Sciatic nerve (tissue), 2 donors: ENCODE measurements at regions not wholly inside any gene's neighbourhood (a gene's known extent, or its start where the extent isn't known, plus 50 kb on each side); places are given as distances from the start of the nearest gene placed in this dataset.
"Not testable (repeated sequence)": the region's sequence is repeated elsewhere in the genome, so short reads cannot be mapped to it uniquely, and the experiment has no call there.

ENCODE experiments used
- ATAC-seq: fragments of 200-7000 bp; cut with Tn5 transposase; one replicate; pipeline ENCODE4 v1.9.1; 2020; ENCODE audit warnings: mild to moderate bottlenecking, moderate library complexity
- DNase-seq: peaks from one replicate; pipeline ENCODE4 v3.0.0-alpha.2; 2020; ENCODE audit warnings: low spot score
- intact Hi-C: fragments of 100-400 bp; cut with DNase I; formaldehyde crosslinking; loops from one replicate; pipeline ENCODE4 v1.14.2; 2022
- donor health status: DM: no; HTN: no; CAD: no.
- donor health status: DM: no; HTN: no; CAD: no.

- intact Hi-C loops: loop anchor here (10.0 kb wide), 3 partner anchors 109 to 549 kb away; no protein-coding TSS in a partner anchor
- no peak for ATAC-seq
- no peak for DNase-seq
Measured at GRCh38 chr1:192475329-192475728, 100.2 kb upstream of the RGS1 start.

GRCh38 chr1:192475970-192476369 lies 99.6 kb upstream of the RGS1 start:
- intact Hi-C loops: loop anchor here (10.0 kb wide), 3 partner anchors 109 to 549 kb away; no protein-coding TSS in a partner anchor
- DNase-seq: no peak
- no peak for ATAC-seq

GRCh38 chr1:192476802-192477298 lies 98.7 kb upstream of the RGS1 start:
- DNase-seq (no peak), ATAC-seq (peak; percentile 57)
- intact Hi-C loops: loop anchor here (10.0 kb wide), 3 partner anchors 108 to 548 kb away; no protein-coding TSS in a partner anchor

GRCh38 chr1:192477630-192478029 lies 97.9 kb upstream of the RGS1 start:
- intact Hi-C loops: loop anchor here (10.0 kb wide), 3 partner anchors 107 to 547 kb away; no protein-coding TSS in a partner anchor
- peak; percentile 89 for ATAC-seq

GRCh38 chr1:192485692-192486436 lies 89.7 kb upstream of the RGS1 start:
- DNase-seq: peak; percentile 80
- intact Hi-C loops: no loop called here

More at GRCh38 chr1:192477630-192478029, 97.9 kb upstream of the RGS1 start:
- DNase-seq: no peak

GRCh38 chr1:192488058-192488457 lies 87.5 kb upstream of the RGS1 start:
- intact Hi-C loops: no loop called here
- ATAC-seq: no peak
- DNase-seq: no peak

More at GRCh38 chr1:192485692-192486436, 89.7 kb upstream of the RGS1 start:
- ATAC-seq: peak; percentile 97

- DNase-seq (no peak), ATAC-seq (peak; percentile 23)
- intact Hi-C loops: no loop called here
Measured at GRCh38 chr1:192489047-192489446, 86.5 kb upstream of the RGS1 start.

- ATAC-seq (peak; percentile 90), DNase-seq (no peak)
- intact Hi-C loops: no loop called here
Measured at GRCh38 chr1:192489748-192490147, 85.8 kb upstream of the RGS1 start.

GRCh38 chr1:192491804-192492554 lies 83.6 kb upstream of the RGS1 start:
- intact Hi-C loops: no loop called here
- no peak for DNase-seq
- peak; percentile 25 for ATAC-seq

GRCh38 chr1:192493584-192493983 lies 82.0 kb upstream of the RGS1 start:
- no peak for ATAC-seq
- DNase-seq: no peak
- intact Hi-C loops: no loop called here

- DNase-seq (no peak), ATAC-seq (no peak)
- intact Hi-C loops: no loop called here
Measured at GRCh38 chr1:192496369-192497056, 79.1 kb upstream of the RGS1 start.

- no peak for DNase-seq
- intact Hi-C loops: no loop called here
- no peak for ATAC-seq
Measured at GRCh38 chr1:192497214-192497794, 78.3 kb upstream of the RGS1 start.

GRCh38 chr1:192498092-192498491 lies 77.5 kb upstream of the RGS1 start:
- ATAC-seq, intact Hi-C loops, DNase-seq: not testable (repeated sequence)

- ATAC-seq, intact Hi-C loops, DNase-seq: not testable (repeated sequence)
Measured at GRCh38 chr1:192499061-192499581, 76.5 kb upstream of the RGS1 start.

- ATAC-seq, intact Hi-C loops, DNase-seq: not testable (repeated sequence)
Measured at GRCh38 chr1:192500541-192500940, 75.0 kb upstream of the RGS1 start.

GRCh38 chr1:192506741-192507155 lies 68.8 kb upstream of the RGS1 start:
- DNase-seq (no peak), ATAC-seq (no peak)
- intact Hi-C loops: no loop called here

GRCh38 chr1:192512426-192513162 lies 63.0 kb upstream of the RGS1 start:
- intact Hi-C loops: no loop called here
- ATAC-seq: peak; percentile 79

GRCh38 chr1:192513196-192513595 lies 62.4 kb upstream of the RGS1 start:
- intact Hi-C loops: no loop called here
- ATAC-seq (no peak), DNase-seq (no peak)

More at GRCh38 chr1:192512426-192513162, 63.0 kb upstream of the RGS1 start:
- no peak for DNase-seq
